HCT116 (cell line): ENCODE measurements at regions not wholly inside any gene's neighbourhood (a gene's known extent, or its start where the extent isn't known, plus 50 kb on each side); places are given as distances from the start of the nearest gene placed in this dataset.

ENCODE experiments used
- ATAC-seq: fragments of 200-7000 bp; cut with Tn5 transposase; 2 replicates; pipeline ENCODE4 v1.9.1; 2020; ENCODE audit warnings: mild to moderate bottlenecking, moderate library complexity
- BruUV-seq: library from RNA; stranded (reverse); fragments of 400-500 nt; replicated peaks from 2 replicates; lab custom pipeline; 2021; lab: Mats Ljungman, UMichigan
- CTCF ChIA-PET: fragments of 300-600 bp; sonication (Branson Sonifier 250); formaldehyde crosslinking; loops from one replicate; lab custom pipeline; 2021; ENCODE audit warnings: antibody characterized with exemption; lab: Charles Lee
- POLR2A ChIA-PET: fragments of 300-600, 350-600 bp; sonication (Branson Sonifier 250); formaldehyde crosslinking; loops from one replicate; lab custom pipeline; 2021; ENCODE audit warnings: antibody characterized with exemption; lab: Charles Lee
- RAD21 ChIA-PET, 2 experiments: fragments of 300-600 bp; sonication (Branson Sonifier 250); formaldehyde crosslinking; loops; one replicate each; lab custom pipeline; 2023; ENCODE audit warnings: low total read pairs in 2 of 2; ENCODE audit not compliant: uncharacterized antibody in 2 of 2, unreplicated experiment in 2 of 2, low non-redundant PET in 1 of 2; lab: Charles Lee
- DNase-seq: peaks from one replicate; pipeline ENCODE4 v3.0.0-alpha.2; 2010; ENCODE audit warnings: low read depth, low spot score
- H2AFZ ChIP-seq: fragments of 200-600 bp; shearing (Covaris generic), sonication (generic); 2 replicates; pipeline ENCODE4 v1.6.1; 2017; ENCODE audit warnings: low read depth, mixed run types, mixed read lengths, antibody characterized with exemption, low read length; ENCODE audit not compliant: poor library complexity, severe bottlenecking
- H3K27ac ChIP-seq: 2 replicates; pipeline ENCODE4 v1.5.1; 2012; ENCODE audit warnings: low read depth, low read length
- H3K27me3 ChIP-seq: fragments of 200-600 bp; sonication (generic); 2 replicates; pipeline ENCODE4 v1.6.1; 2016; ENCODE audit warnings: mixed run types, low read length, mixed read lengths; ENCODE audit not compliant: insufficient read depth
- H3K36me3 ChIP-seq, 2 experiments: fragments of 200-500 bp in 1 of 2; fragments of 200-600 bp in 1 of 2; sonication (Bioruptor generic) in 1 of 2; sonication (generic) in 1 of 2; 2 replicates each; pipeline versions ENCODE4 v1.5.1 to v1.6.1; 2014 to 2016; ENCODE audit warnings: low read length in 2 of 2, inconsistent platforms in 1 of 2, mixed read lengths in 1 of 2, mixed run types in 1 of 2; ENCODE audit not compliant: insufficient read depth in 2 of 2, control insufficient read depth in 1 of 2
- H3K4me1 ChIP-seq, 2 experiments: fragments of 200-600 bp in 1 of 2; sonication (generic) in 1 of 2; 2 replicates each; pipeline versions ENCODE4 v1.5.1 to v1.6.1; 2012 to 2017; ENCODE audit warnings: low read length in 2 of 2, inconsistent platforms in 1 of 2, mild to moderate bottlenecking in 1 of 2, mixed read lengths in 1 of 2, mixed run types in 1 of 2, moderate library complexity in 1 of 2; ENCODE audit not compliant: insufficient read depth in 2 of 2, control insufficient read depth in 1 of 2
- H3K4me2 ChIP-seq: fragments of 200-600 bp; sonication (generic); 2 replicates; pipeline ENCODE4 v1.6.1; 2017; ENCODE audit warnings: mixed run types, low read length, mixed read lengths
- H3K4me3 ChIP-seq, 2 experiments: fragments of 200-600 bp in 1 of 2; sonication (generic) in 1 of 2; replicated peaks in 1 of 2; 2 replicates each; pipeline ENCODE4 v1.5.1; 2011 to 2016; ENCODE audit warnings: low read length in 2 of 2, control low read depth in 1 of 2, low read depth in 1 of 2, mild to moderate bottlenecking in 1 of 2, mixed read lengths in 1 of 2, mixed run types in 1 of 2
- H3K79me2 ChIP-seq: fragments of 200-600 bp; sonication (generic); 2 replicates; pipeline ENCODE4 v1.6.1; 2017; ENCODE audit warnings: mild to moderate bottlenecking, mixed run types, low read length, moderate library complexity, mixed read lengths; ENCODE audit not compliant: insufficient read depth
- H3K9ac ChIP-seq: fragments of 200-600 bp; sonication (generic); 2 replicates; pipeline ENCODE4 v1.6.1; 2016; ENCODE audit warnings: low read length, mixed read lengths
- H3K9me2 ChIP-seq: fragments of 200-600 bp; sonication (generic), shearing (Covaris generic); 2 replicates; pipeline ENCODE4 v1.6.1; 2017; ENCODE audit warnings: mixed run types, mild to moderate bottlenecking, moderate library complexity; ENCODE audit not compliant: insufficient read depth
- H3K9me3 ChIP-seq, 2 experiments: fragments of 200-500 bp in 1 of 2; fragments of 200-600 bp in 1 of 2; sonication (Bioruptor generic) in 1 of 2; sonication (generic) in 1 of 2; 2 replicates each; pipeline ENCODE4 v1.6.1; 2014 to 2017; ENCODE audit warnings: low read length in 2 of 2, mixed read lengths in 2 of 2, inconsistent platforms in 1 of 2, low read depth in 1 of 2, mild to moderate bottlenecking in 1 of 2, mixed run types in 1 of 2, moderate library complexity in 1 of 2; ENCODE audit not compliant: control insufficient read depth in 1 of 2, insufficient read depth in 1 of 2
- H4K20me1 ChIP-seq: fragments of 200-600 bp; sonication (generic), shearing (Covaris generic); 2 replicates; pipeline ENCODE4 v1.6.1; 2017; ENCODE audit warnings: mixed run types, mild to moderate bottlenecking, moderate library complexity; ENCODE audit not compliant: insufficient read depth
- CBX3 ChIP-seq: IDR thresholded peaks from 2 replicates; pipeline ENCODE4 v1.6.1; 2012; ENCODE audit warnings: low read depth
- CEBPB ChIP-seq: IDR thresholded peaks from 2 replicates; pipeline ENCODE4 v1.6.1; 2012; ENCODE audit warnings: low read depth
- EGR1 ChIP-seq: IDR thresholded peaks from 2 replicates; pipeline ENCODE4 v1.6.1; 2012; ENCODE audit warnings: low read depth
- JUND ChIP-seq: IDR thresholded peaks from 2 replicates; pipeline ENCODE4 v1.6.1; 2012
- MAX ChIP-seq: IDR thresholded peaks from 2 replicates; pipeline ENCODE4 v1.6.1; 2012
- SP1 ChIP-seq: IDR thresholded peaks from 2 replicates; pipeline ENCODE4 v1.6.1; 2012; ENCODE audit warnings: low read depth
- intact Hi-C: fragments of 100-400 bp; cut with micrococcal nuclease; formaldehyde crosslinking; loops from 2 replicates; pipeline ENCODE4 v1.10.0; 2022

GRCh38 chr1:47685763-47686066, 247.9 kb downstream of the FOXD2 start:
- Histone ChIP-seq H3K36me3 (no peaks in the 10 kb centered on the region), H2AFZ (no peak overlapping the region), H3K9ac (no peak overlapping the region), H3K4me2 (no peak overlapping the region), H3K27ac (no peak overlapping the region), H3K4me1 (peaks cover 0 to 10% of the 10 kb centered on the region in 2 experiments; a peak in 2 of 4 replicates), H3K9me2 (no peaks in the 10 kb centered on the region), H3K27me3 (no peaks in the 10 kb centered on the region), H4K20me1 (no peaks in the 10 kb centered on the region), H3K9me3 (no peaks in the 10 kb centered on the region), H3K79me2 (no peaks in the 10 kb centered on the region), H3K4me3 (no peak overlapping the region)
- POLR2A ChIA-PET: interaction anchor here (0.7 kb wide), 1 partner anchor 34 kb away, joined by 3 read pairs; no protein-coding TSS in a partner anchor
- ATAC-seq: no peak
- no TSS peak for BruUV-seq
- RAD21 ChIA-PET: no interaction called here
- TF ChIP-seq CBX3 (no peak), EGR1 (no peak), MAX (no peak), SP1 (no peak)
- DNase-seq: no peak
- CTCF ChIA-PET: interaction anchor here (0.9 kb wide), 1 partner anchor 40 kb away, joined by 5 read pairs; no protein-coding TSS in a partner anchor
- intact Hi-C loops: no loop called here

- H3K27ac ChIP-seq: no peak overlapping the region
- no TSS peak for BruUV-seq
- H2AFZ ChIP-seq: no peak overlapping the region
- no peak for ATAC-seq
- no peak overlapping the region for H3K9ac ChIP-seq
- TF ChIP-seq CBX3 (no peak), CEBPB (no peak), MAX (no peak), SP1 (no peak), JUND (no peak)
- no peaks in the 10 kb centered on the region for H3K27me3 ChIP-seq
- intact Hi-C loops: no loop called here
- ChIA-PET RAD21 (no interaction called here), CTCF (no interaction called here), POLR2A (no interaction called here)
- H3K36me3 ChIP-seq: no peaks in the 10 kb centered on the region
- no peaks in the 10 kb centered on the region for H3K9me2 ChIP-seq
- no peak for DNase-seq
- peaks cover 0 to 10% of the 10 kb centered on the region in 2 experiments; a peak in 2 of 4 replicates for H3K4me1 ChIP-seq
- no peaks in the 10 kb centered on the region for H4K20me1 ChIP-seq
- no peak overlapping the region for H3K4me2 ChIP-seq
- H3K79me2 ChIP-seq: no peaks in the 10 kb centered on the region
- no peaks in the 10 kb centered on the region for H3K9me3 ChIP-seq
- no peak overlapping the region for H3K4me3 ChIP-seq
Measured at GRCh38 chr1:47686731-47687630, 249.1 kb downstream of the FOXD2 start.
